ENCODE measurements at regions not wholly inside any gene's neighbourhood (a gene's known extent, or its start where the extent isn't known, plus 50 kb on each side); places are given as distances from the start of the nearest gene placed in this dataset.
"Not testable (repeated sequence)": the region's sequence is repeated elsewhere in the genome, so short reads cannot be mapped to it uniquely, and the experiment has no call there.

- DNase-seq: no peak
Observed at GRCh38 chr4:1572521-1572920, 111.6 kb downstream of the FAM53A start.

GRCh38 chr4:1572010-1572385 lies 112.1 kb downstream of the FAM53A start:
- no peak for DNase-seq

- no peak for DNase-seq
Observed at GRCh38 chr4:1571165-1572009, 112.7 kb downstream of the FAM53A start.

- no peak for DNase-seq
Observed at GRCh38 chr4:1570291-1571164, 113.6 kb downstream of the FAM53A start.

GRCh38 chr4:1569461-1570151 lies 114.5 kb downstream of the FAM53A start:
- DNase-seq: no peak

GRCh38 chr4:1568855-1569460 lies 115.2 kb downstream of the FAM53A start:
- no peak for DNase-seq

GRCh38 chr4:1567808-1568581 lies 116.1 kb downstream of the FAM53A start:
- no peak for DNase-seq

GRCh38 chr4:1567519-1567807 lies 116.7 kb downstream of the FAM53A start:
- DNase-seq: no peak

- DNase-seq: no peak
Observed at GRCh38 chr4:1566838-1567518, 117.1 kb downstream of the FAM53A start.

- DNase-seq: not testable (repeated sequence)
Observed at GRCh38 chr4:1566301-1566837, 117.7 kb downstream of the FAM53A start.

- peak; percentile 44 for DNase-seq
Observed at GRCh38 chr4:1565598-1566295, 118.4 kb downstream of the FAM53A start.

- DNase-seq: no peak
Observed at GRCh38 chr4:1564535-1565375, 119.4 kb downstream of the FAM53A start.

- no peak for DNase-seq
Observed at GRCh38 chr4:1563768-1564485, 120.2 kb downstream of the FAM53A start.

- DNase-seq: no peak
Observed at GRCh38 chr4:1563241-1563640, 120.9 kb downstream of the FAM53A start.

- DNase-seq: no peak
Observed at GRCh38 chr4:1562771-1563170, 121.3 kb downstream of the FAM53A start.

- no peak for DNase-seq
Observed at GRCh38 chr4:1562371-1562770, 121.7 kb downstream of the FAM53A start.

GRCh38 chr4:1561286-1561990 lies 122.7 kb downstream of the FAM53A start:
- no peak for DNase-seq

GRCh38 chr4:1559896-1560650 lies 124.0 kb downstream of the FAM53A start:
- DNase-seq: no peak
